ENCODE measurements at regions not wholly inside any gene's neighbourhood (a gene's known extent, or its start where the extent isn't known, plus 50 kb on each side); places are given as distances from the start of the nearest gene placed in this dataset.
A peak's percentile ranks its signal among the peaks of the same experiment; 100 is the strongest.

DNA sequence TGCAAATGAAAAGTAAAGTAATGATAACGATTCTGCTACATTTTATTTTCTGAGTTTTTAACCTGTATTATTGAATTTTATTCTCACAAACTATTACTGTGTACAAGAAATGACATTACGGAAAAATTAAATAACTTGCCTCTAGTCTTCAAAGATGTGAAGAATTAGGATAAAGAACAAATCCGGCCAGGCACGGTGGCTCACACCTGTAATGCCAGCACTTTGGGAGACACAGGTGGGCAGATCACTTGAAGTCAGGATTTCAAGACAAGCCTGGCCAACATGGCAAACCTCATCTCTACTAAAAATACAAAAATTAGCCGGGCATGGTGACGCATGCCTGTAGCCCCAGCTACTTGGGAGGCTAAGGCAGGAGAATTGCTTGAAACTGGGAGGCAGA is 1584.4 kb upstream of the SEL1L start:
- ChIA-PET POLR2A (no interaction called here), CTCF (no interaction called here)
- TF ChIP-seq, protein P1, sequence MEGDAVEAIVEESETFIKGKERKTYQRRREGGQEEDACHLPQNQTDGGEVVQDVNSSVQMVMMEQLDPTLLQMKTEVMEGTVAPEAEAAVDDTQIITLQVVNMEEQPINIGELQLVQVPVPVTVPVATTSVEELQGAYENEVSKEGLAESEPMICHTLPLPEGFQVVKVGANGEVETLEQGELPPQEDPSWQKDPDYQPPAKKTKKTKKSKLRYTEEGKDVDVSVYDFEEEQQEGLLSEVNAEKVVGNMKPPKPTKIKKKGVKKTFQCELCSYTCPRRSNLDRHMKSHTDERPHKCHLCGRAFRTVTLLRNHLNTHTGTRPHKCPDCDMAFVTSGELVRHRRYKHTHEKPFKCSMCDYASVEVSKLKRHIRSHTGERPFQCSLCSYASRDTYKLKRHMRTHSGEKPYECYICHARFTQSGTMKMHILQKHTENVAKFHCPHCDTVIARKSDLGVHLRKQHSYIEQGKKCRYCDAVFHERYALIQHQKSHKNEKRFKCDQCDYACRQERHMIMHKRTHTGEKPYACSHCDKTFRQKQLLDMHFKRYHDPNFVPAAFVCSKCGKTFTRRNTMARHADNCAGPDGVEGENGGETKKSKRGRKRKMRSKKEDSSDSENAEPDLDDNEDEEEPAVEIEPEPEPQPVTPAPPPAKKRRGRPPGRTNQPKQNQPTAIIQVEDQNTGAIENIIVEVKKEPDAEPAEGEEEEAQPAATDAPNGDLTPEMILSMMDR (IDR thresholded peaks at IDR 0.05; ENCODE audit: unreplicated experiment) = no peak
- Mint-ChIP-seq H3K36me3 (ENCODE audit: insufficient read depth, unreplicated experiment) (no peaks in the 10 kb centered on the region), H3K27me3 (ENCODE audit: insufficient read depth, unreplicated experiment) (no peaks in the 10 kb centered on the region), H3K9me3 (ENCODE audit: unreplicated experiment) (no peaks in the 10 kb centered on the region), H3K4me1 (ENCODE audit: insufficient read depth, unreplicated experiment) (no peaks in the 10 kb centered on the region), H3K27ac (ENCODE audit: low read depth, unreplicated experiment) (no peak overlapping the region), H3K4me3 (ENCODE audit: unreplicated experiment) (no peak overlapping the region)
- intact Hi-C loops (cut with micrococcal nuclease) = no loop called here
- BruUV-seq (replicated peaks) = no TSS peak
- DNase-seq (ENCODE audit: unreplicated experiment) = no peak

DNA sequence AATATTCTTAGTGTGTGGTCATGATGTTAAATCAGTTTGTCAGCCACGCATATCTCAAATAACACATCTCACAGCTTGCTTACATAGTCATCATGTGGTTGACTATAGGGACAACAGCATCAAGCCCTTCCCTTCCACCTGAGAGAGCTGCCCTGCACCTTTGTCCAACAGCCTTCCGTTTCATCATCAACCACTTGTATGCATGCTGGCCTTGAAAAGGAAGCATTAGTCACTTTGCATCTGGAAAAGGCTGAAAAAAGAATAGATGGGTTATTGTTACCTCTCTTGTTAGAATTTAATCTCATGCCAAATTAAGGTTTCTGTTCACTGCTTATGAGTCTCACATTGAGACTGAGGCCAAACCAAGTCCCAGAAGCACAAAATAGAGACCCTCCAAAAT is 1586.5 kb upstream of the SEL1L start:
- POLR2A ChIA-PET = no interaction called here
- no peaks in the 10 kb centered on the region for H3K4me1 Mint-ChIP-seq (ENCODE audit: insufficient read depth, unreplicated experiment)
- H3K36me3 Mint-ChIP-seq (ENCODE audit: insufficient read depth, unreplicated experiment) = no peaks in the 10 kb centered on the region
- BruUV-seq (replicated peaks) = no TSS peak
- TF ChIP-seq, protein P1 (IDR thresholded peaks at IDR 0.05; ENCODE audit: unreplicated experiment) = no peak
- no peaks in the 10 kb centered on the region for H3K27me3 Mint-ChIP-seq (ENCODE audit: insufficient read depth, unreplicated experiment)
- intact Hi-C loops (cut with micrococcal nuclease) = no loop called here
- no peak overlapping the region for H3K4me3 Mint-ChIP-seq (ENCODE audit: unreplicated experiment)
- peak; percentile 17 for DNase-seq (ENCODE audit: unreplicated experiment)
- H3K9me3 Mint-ChIP-seq (ENCODE audit: unreplicated experiment) = no peaks in the 10 kb centered on the region
- CTCF ChIA-PET = no interaction called here
- no peak overlapping the region for H3K27ac Mint-ChIP-seq (ENCODE audit: low read depth, unreplicated experiment)

DNA sequence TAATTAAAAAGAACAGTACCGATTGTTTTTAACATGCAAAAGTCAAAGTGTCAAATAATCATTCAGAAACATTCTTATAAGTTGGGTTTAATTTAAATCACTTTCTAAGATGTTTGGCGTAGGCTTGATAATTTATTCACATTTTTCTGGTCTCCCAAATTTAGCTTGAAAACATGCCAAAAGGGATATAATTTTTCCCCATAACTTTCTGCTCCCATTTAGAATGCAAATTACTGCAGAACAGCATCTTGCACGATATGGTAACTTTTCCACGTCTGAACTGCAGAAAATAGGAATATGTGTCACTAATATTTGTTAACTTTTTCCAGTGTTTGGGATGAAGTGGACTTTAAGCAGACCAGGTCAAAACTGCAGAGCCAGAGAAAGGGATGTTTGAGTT is 1592.4 kb upstream of the SEL1L start:
- Mint-ChIP-seq H3K27ac (ENCODE audit: low read depth, unreplicated experiment) (no peak overlapping the region), H3K27me3 (ENCODE audit: insufficient read depth, unreplicated experiment) (no peaks in the 10 kb centered on the region), H3K36me3 (ENCODE audit: insufficient read depth, unreplicated experiment) (no peaks in the 10 kb centered on the region), H3K4me1 (ENCODE audit: insufficient read depth, unreplicated experiment) (no peaks in the 10 kb centered on the region), H3K9me3 (ENCODE audit: unreplicated experiment) (peaks cover 11% of the 10 kb centered on the region), H3K4me3 (ENCODE audit: unreplicated experiment) (no peak overlapping the region)
- intact Hi-C loops (cut with micrococcal nuclease) = no loop called here
- TF ChIP-seq, protein P1 (IDR thresholded peaks at IDR 0.05; ENCODE audit: unreplicated experiment) = no peak
- ChIA-PET POLR2A (no interaction called here), CTCF (no interaction called here)
- no TSS peak for BruUV-seq (replicated peaks)
- no peak for DNase-seq (ENCODE audit: unreplicated experiment)

DNA sequence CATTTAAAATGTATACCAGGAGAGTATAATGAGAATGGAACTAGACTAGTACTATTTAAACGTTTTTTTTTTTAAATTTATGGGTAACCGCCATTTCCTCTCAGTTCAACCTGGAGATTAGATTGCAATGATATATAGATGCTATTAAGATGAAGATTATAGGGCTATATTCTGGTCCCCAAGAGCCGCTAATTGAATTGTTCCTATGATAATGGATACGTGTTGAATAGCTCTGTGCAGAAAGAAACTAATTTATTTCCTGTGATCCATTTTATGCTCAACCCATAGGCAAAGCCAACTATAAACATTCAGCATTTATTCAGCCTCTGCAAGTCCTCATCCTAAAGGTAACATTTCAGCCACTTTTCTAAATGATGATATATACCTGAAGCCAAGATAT is 1595.1 kb upstream of the SEL1L start:
- POLR2A ChIA-PET = no interaction called here
- H3K4me3 Mint-ChIP-seq (ENCODE audit: unreplicated experiment) = no peak overlapping the region

More for the DNA sequence above, 1595.1 kb upstream of the SEL1L start:
- no TSS peak for BruUV-seq (replicated peaks)
- TF ChIP-seq, protein P1 (IDR thresholded peaks at IDR 0.05; ENCODE audit: unreplicated experiment) = no peak
- Mint-ChIP-seq H3K9me3 (ENCODE audit: unreplicated experiment) (peaks cover 11% of the 10 kb centered on the region), H3K36me3 (ENCODE audit: insufficient read depth, unreplicated experiment) (no peaks in the 10 kb centered on the region), H3K4me1 (ENCODE audit: insufficient read depth, unreplicated experiment) (no peaks in the 10 kb centered on the region), H3K27me3 (ENCODE audit: insufficient read depth, unreplicated experiment) (no peaks in the 10 kb centered on the region), H3K27ac (ENCODE audit: low read depth, unreplicated experiment) (no peak overlapping the region)
- CTCF ChIA-PET = no interaction called here
- DNase-seq (ENCODE audit: unreplicated experiment) = no peak
- intact Hi-C loops (cut with micrococcal nuclease) = no loop called here
